A549 (cell line): ENCODE measurements at regions not wholly inside any gene's neighbourhood (a gene's known extent, or its start where the extent isn't known, plus 50 kb on each side); places are given as distances from the start of the nearest gene placed in this dataset.

Source experiments
- ATAC-seq, 2 experiments: fragments of 200-7000 bp in 1 of 2; fragments of >200 bp in 1 of 2; cut with Nextera tagmentation in 1 of 2; cut with Tn5 transposase in 1 of 2; 3 replicates each; pipeline versions ENCODE4 v1.8.0 to v1.9.1; 2018 to 2020; ENCODE audit warnings: mild to moderate bottlenecking in 1 of 2, moderate library complexity in 1 of 2
- CTCF ChIA-PET: fragments of 300-600 bp; sonication (Branson Sonifier 250); formaldehyde crosslinking; extraction: SDS; loops from one replicate; lab custom pipeline; 2021; ENCODE audit warnings: antibody characterized with exemption, inconsistent platforms; lab: Yijun Ruan, JAX
- POLR2A ChIA-PET: fragments of 350-600 bp; formaldehyde crosslinking; extraction: SDS; loops from one replicate; lab custom pipeline; 2021; ENCODE audit warnings: antibody characterized with exemption, inconsistent platforms; lab: Yijun Ruan, JAX
- DNase-seq, 2 experiments: peaks; one replicate each; pipeline versions ENCODE4 v3.0.0 to v3.0.0-alpha.2; 2011 to 2016; ENCODE audit warnings: low read depth in 1 of 2, low spot score in 1 of 2
- FAIRE-seq: peaks from 2 replicates; lab custom pipeline; 2011; peaks lifted over from hg19 to GRCh38; lab: Jason Lieb, UNC
- H3K27ac ChIP-seq, 2 experiments: fragments of >200 bp; sonication (Bioruptor Twin); formaldehyde crosslinking; 3 replicates each; pipeline ENCODE4 v1.5.1; 2016 to 2017
- H3K4me1 ChIP-seq: fragments of >200 bp; sonication (Bioruptor Twin); formaldehyde crosslinking; 3 replicates; pipeline ENCODE4 v1.6.1; 2016
- H3K4me2 ChIP-seq: fragments of >200 bp; sonication (Bioruptor Twin); formaldehyde crosslinking; 3 replicates; pipeline ENCODE4 v1.6.1; 2016
- H3K4me3 ChIP-seq: fragments of >200 bp; sonication (Bioruptor Twin); formaldehyde crosslinking; 3 replicates; pipeline ENCODE4 v1.5.1; 2016
- H3K9me3 ChIP-seq: fragments of >200 bp; sonication (Bioruptor Twin); formaldehyde crosslinking; 3 replicates; pipeline ENCODE4 v1.6.1; 2016
- E2F6 ChIP-seq: IDR thresholded peaks from 2 replicates; pipeline ENCODE4 v1.6.1; 2012; ENCODE audit warnings: low read depth, borderline replicate concordance
- EHMT2 ChIP-seq: fragments of 200-600 bp; sonication (generic); IDR thresholded peaks from 2 replicates; pipeline ENCODE4 v1.6.1; 2016; ENCODE audit warnings: antibody characterized with exemption, low read depth, mild to moderate bottlenecking, moderate library complexity
- ZC3H11A ChIP-seq: fragments of 450-650 bp; IDR thresholded peaks from 2 replicates; pipeline ENCODE4 v1.6.1; 2014; ENCODE audit warnings: antibody characterized with exemption, mild to moderate bottlenecking
- WGBS: methylation state at CpG from one replicate; pipeline ENCODE4 v1.1.6; 2017; ENCODE audit errors: missing lambda C conversion rate; 5-methylcytosine and 5-hydroxymethylcytosine counted together

GRCh38 chr13:20285530-20285929, 53.4 kb upstream of the GJB6 start:
- TF ChIP-seq EHMT2 (no peak), E2F6 (no peak), ZC3H11A (no peak)
- TF ChIP-seq, all 56 proteins: peak for 0
- Histone ChIP-seq H3K4me3 (no peak overlapping the region), H3K4me2 (no peak overlapping the region), H3K27ac (no peak overlapping the region), H3K9me3 (no peaks in the 10 kb centered on the region), H3K4me1 (no peaks in the 10 kb centered on the region)
- FAIRE-seq (no peak), ATAC-seq (no peak), DNase-seq (no peak)
- ChIA-PET CTCF (no interaction called here), POLR2A (no interaction called here)
- 15% methylated on average over 2 of the region's 2 CpGs for WGBS
